HepG2 (cell line): ENCODE measurements at regions not wholly inside any gene's neighbourhood (a gene's known extent, or its start where the extent isn't known, plus 50 kb on each side); places are given as distances from the start of the nearest gene placed in this dataset.
A peak's percentile ranks its signal among the peaks of the same experiment; 100 is the strongest.

Experiments used
- CENPBD1 ChIP-seq: sonication (generic); formaldehyde crosslinking; IDR thresholded peaks from 2 replicates; pipeline ENCODE4 v1.8.0; 2022; ENCODE audit warnings: missing genetic modification reagents, low read depth, mild to moderate bottlenecking, borderline replicate concordance
- CREB3 ChIP-seq: sonication (generic); formaldehyde crosslinking; IDR thresholded peaks from 2 replicates; pipeline ENCODE4 v1.5.0; 2020; ENCODE audit warnings: missing genetic modification reagents
- CREBL2 ChIP-seq: sonication (generic); formaldehyde crosslinking; IDR thresholded peaks from 2 replicates; pipeline ENCODE4 v1.8.1; 2023; ENCODE audit warnings: missing genetic modification reagents, mild to moderate bottlenecking, borderline replicate concordance
- EZH2 ChIP-seq: conservative IDR thresholded peaks from 2 replicates; pipeline ENCODE4 v1.6.1; 2012; ENCODE audit warnings: mild to moderate bottlenecking, low read depth, low read length, moderate library complexity
- HHEX ChIP-seq: IDR thresholded peaks from 2 replicates; pipeline ENCODE4 v1.6.1; 2016; ENCODE audit warnings: control low read depth
- NFKB2 ChIP-seq: sonication (generic); formaldehyde crosslinking; IDR thresholded peaks from 2 replicates; pipeline ENCODE4 v1.4.0; 2020; ENCODE audit warnings: missing genetic modification reagents, borderline replicate concordance
- NONO ChIP-seq, 2 experiments: fragments of 450-650 bp in 1 of 2; sonication (generic) in 1 of 2; formaldehyde crosslinking in 1 of 2; IDR thresholded peaks in 1 of 2; conservative IDR thresholded peaks in 1 of 2; 2 replicates each; pipeline versions ENCODE4 v1.6.1 to v1.8.0; 2017 to 2022; ENCODE audit warnings: mild to moderate bottlenecking in 1 of 2, missing genetic modification reagents in 1 of 2, moderate library complexity in 1 of 2
- PAF1 ChIP-seq: IDR thresholded peaks from 2 replicates; pipeline ENCODE4 v1.6.1; 2016; ENCODE audit warnings: missing genetic modification reagents, missing compliant biosample characterization
- PCBP1 ChIP-seq: fragments of 200-400 bp; formaldehyde crosslinking; IDR thresholded peaks from 2 replicates; pipeline ENCODE4 v1.6.1; 2017; ENCODE audit warnings: mild to moderate bottlenecking, low read depth, low read length, borderline replicate concordance
- RARG ChIP-seq: sonication (generic); formaldehyde crosslinking; IDR thresholded peaks from 2 replicates; pipeline ENCODE4 v1.4.0; 2020; ENCODE audit warnings: low read depth, mild to moderate bottlenecking, missing genetic modification reagents
- SP5 ChIP-seq: IDR thresholded peaks from 2 replicates; pipeline ENCODE4 v1.6.1; 2016; ENCODE audit warnings: low read depth, borderline replicate concordance
- U2AF1 ChIP-seq: fragments of 200-400 bp; formaldehyde crosslinking; optimal IDR thresholded peaks from 2 replicates; pipeline ENCODE3; 2017; ENCODE audit warnings: mild to moderate bottlenecking, low read depth, low read length
- ZFYVE20 ChIP-seq: sonication (generic); formaldehyde crosslinking; IDR thresholded peaks from 2 replicates; pipeline ENCODE4 v1.8.0; 2023; ENCODE audit warnings: low read depth, mild to moderate bottlenecking, moderate library complexity, missing genetic modification reagents, borderline replicate concordance
- ZIK1 ChIP-seq: sonication (generic); formaldehyde crosslinking; IDR thresholded peaks from 2 replicates; pipeline ENCODE4 v1.5.0; 2020; ENCODE audit warnings: mild to moderate bottlenecking, low read depth, missing genetic modification reagents, borderline replicate concordance
- ZMYM3 ChIP-seq: sonication (generic); formaldehyde crosslinking; IDR thresholded peaks from 2 replicates; pipeline ENCODE4 v1.5.1; 2020; ENCODE audit warnings: mild to moderate bottlenecking, missing genetic modification reagents
- ZNF30 ChIP-seq: sonication (generic); formaldehyde crosslinking; IDR thresholded peaks from 2 replicates; pipeline ENCODE4 v1.5.0; 2020; ENCODE audit warnings: mild to moderate bottlenecking, missing genetic modification reagents
- ZNF318 ChIP-seq: sonication (generic); formaldehyde crosslinking; IDR thresholded peaks from 2 replicates; pipeline ENCODE4 v1.4.0; 2020; ENCODE audit warnings: mild to moderate bottlenecking, missing genetic modification reagents
- ZNF326 ChIP-seq: sonication (generic); formaldehyde crosslinking; IDR thresholded peaks from 2 replicates; pipeline ENCODE4 v1.4.0; 2020; ENCODE audit warnings: missing genetic modification reagents, borderline replicate concordance
- ZNF501 ChIP-seq: sonication (generic); formaldehyde crosslinking; IDR thresholded peaks from 2 replicates; pipeline ENCODE4 v1.5.1; 2020; ENCODE audit warnings: mild to moderate bottlenecking, moderate library complexity, missing genetic modification reagents
- ZNF589 ChIP-seq: sonication (generic); formaldehyde crosslinking; conservative IDR thresholded peaks from 2 replicates; pipeline ENCODE4 v1.8.0; 2022; ENCODE audit warnings: mild to moderate bottlenecking, moderate library complexity, missing genetic modification reagents
- ZNF761 ChIP-seq: sonication (generic); formaldehyde crosslinking; conservative IDR thresholded peaks from 2 replicates; pipeline ENCODE4 v1.4.0; 2020; ENCODE audit warnings: mild to moderate bottlenecking, missing genetic modification reagents

- TF ChIP-seq CREBL2 (CRISPR knock-in tag) (no peak), CENPBD1 (CRISPR knock-in tag) (no peak), CREB3 (CRISPR knock-in tag) (0 out of 2 replicates have a peak, but pooled peaks have one; percentile 74), ZIK1 (CRISPR knock-in tag) (peak; percentile 54; the same call in 1 of the 2 replicates), ZFYVE20 (CRISPR knock-in tag) (no peak), ZNF318 (CRISPR knock-in tag) (0 out of 2 replicates have a peak, but pooled peaks have one; percentile 81), PCBP1 (no peak), ZMYM3 (CRISPR knock-in tag) (peak; percentile 88), ZNF501 (peak; percentile 78), ZNF30 (CRISPR knock-in tag) (0 out of 2 replicates have a peak, but pooled peaks have one; percentile 46), EZH2 (no peak), ZNF326 (CRISPR knock-in tag) (no peak), U2AF1 (no peak), NFKB2 (CRISPR knock-in tag) (no peak), SP5 (CRISPR knock-in tag) (peak; percentile 98), RARG (CRISPR knock-in tag) (no peak), HHEX (peak; percentile 89), PAF1 (CRISPR knock-in tag) (no peak), ZNF589 (CRISPR knock-in tag) (no peak), ZNF761 (CRISPR knock-in tag) (peak; percentile 90; the same call in 1 of the 2 replicates), NONO (IDR thresholded peaks at IDR 0.05) (no peak), NONO (CRISPR knock-in tag; conservative IDR thresholded peaks at IDR 0.05) (peak; percentile 94)
These were observed 78.6 kb upstream of the SLC22A16 start (continued) for GRCh38 chr6:110554966-110555460.
